Subcutaneous abdominal adipose tissue (tissue), 5 donors: ENCODE measurements at regions not wholly inside any gene's neighbourhood (a gene's known extent, or its start where the extent isn't known, plus 50 kb on each side); places are given as distances from the start of the nearest gene placed in this dataset.
A peak's percentile ranks its signal among the peaks of the same experiment; 100 is the strongest.

Experiments
- H3K27ac ChIP-seq: one replicate; pipeline ENCODE4 v1.7.0; 2013; ENCODE audit warnings: low read depth, mild to moderate bottlenecking, inconsistent platforms, low read length, moderate library complexity
- H3K27me3 ChIP-seq, 5 donors: one replicate each; pipeline ENCODE4 v1.7.0; 2013; ENCODE audit warnings: low read length in 5 of 5, inconsistent platforms in 1 of 5; ENCODE audit not compliant: control insufficient read depth in 5 of 5, insufficient read depth in 4 of 5
- H3K36me3 ChIP-seq, 5 donors: one replicate each; pipeline ENCODE4 v1.7.0; 2013; ENCODE audit warnings: low read length in 5 of 5; ENCODE audit not compliant: control insufficient read depth in 5 of 5, insufficient read depth in 5 of 5
- H3K4me1 ChIP-seq, 5 donors: one replicate each; pipeline ENCODE4 v1.7.0; 2013; ENCODE audit warnings: low read length in 5 of 5, mild to moderate bottlenecking in 3 of 5, moderate library complexity in 1 of 5; ENCODE audit not compliant: control insufficient read depth in 5 of 5, insufficient read depth in 5 of 5
- H3K4me3 ChIP-seq, 5 donors: one replicate each; pipeline ENCODE4 v1.7.0; 2013; ENCODE audit warnings: low read length in 5 of 5, low read depth in 1 of 5
- H3K9ac ChIP-seq, 5 donors: one replicate each; pipeline ENCODE4 v1.7.0; 2013; ENCODE audit warnings: low read length in 5 of 5, mild to moderate bottlenecking in 4 of 5, moderate library complexity in 3 of 5
- H3K9me3 ChIP-seq, 5 donors: one replicate each; pipeline ENCODE4 v1.7.0; 2013; ENCODE audit warnings: low read length in 5 of 5; ENCODE audit not compliant: control insufficient read depth in 5 of 5
- donor health status: healthy.
- donor health status: healthy.
- donor health status: healthy.
- donor health status: healthy.
- donor health status: healthy.

DNA sequence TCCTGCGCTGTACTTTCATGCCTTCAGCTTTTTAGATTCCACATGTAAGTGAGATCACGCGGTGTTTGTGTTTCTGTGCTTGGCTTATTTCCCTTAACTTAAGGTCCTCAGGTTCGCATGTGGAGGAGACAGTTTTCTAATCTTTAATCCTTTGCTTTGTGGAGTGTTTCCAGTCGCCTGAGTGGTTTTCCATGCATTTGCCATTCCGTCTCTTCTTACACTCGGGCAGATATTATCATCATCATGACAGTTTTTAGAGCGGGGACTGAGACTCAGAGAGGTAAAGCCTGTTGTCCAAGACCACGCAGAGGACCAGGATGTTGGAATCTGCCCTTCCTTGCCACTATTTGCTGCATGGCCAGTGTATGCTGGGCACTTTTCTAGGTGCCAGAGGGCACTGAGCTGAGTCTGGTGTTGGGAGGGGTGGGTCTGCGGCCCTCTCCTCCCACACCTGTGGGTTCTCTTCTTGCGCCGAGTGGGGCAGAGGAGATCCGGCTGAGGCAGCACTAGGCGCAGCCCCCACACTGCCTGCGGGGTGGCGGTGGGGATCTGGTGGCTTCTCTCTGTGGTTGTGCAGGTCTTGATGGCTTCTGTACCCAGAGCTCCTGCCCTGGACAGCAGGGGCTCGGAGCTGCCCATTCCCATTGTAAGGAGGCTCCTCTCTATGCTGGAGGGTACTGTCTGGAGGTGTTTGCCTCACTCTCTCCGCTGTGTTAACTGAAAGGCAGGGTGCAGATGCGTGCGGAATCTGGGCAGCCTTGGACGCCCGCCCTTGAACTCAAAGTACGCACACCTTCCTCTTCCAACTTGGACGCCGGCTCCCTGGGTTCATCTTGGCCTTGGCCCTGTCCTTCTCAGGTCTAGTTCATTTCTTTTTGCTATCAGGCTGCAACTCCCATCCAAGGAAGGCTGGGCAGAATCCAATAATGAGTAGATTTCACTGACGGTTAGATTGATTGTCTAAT, 156.0 kb upstream of the RGMA start:
- H3K9me3 ChIP-seq, result no peaks in the 10 kb centered on the region
- no peak overlapping the region for H3K9ac ChIP-seq
- no peaks in the 10 kb centered on the region for H3K36me3 ChIP-seq
- H3K4me3 ChIP-seq, result no peak overlapping the region
- no peak overlapping the region for H3K27ac ChIP-seq
- H3K4me1 ChIP-seq, result peaks cover 0 to 21% (median 11%) of the 10 kb centered on the region in 5 donors
- H3K27me3 ChIP-seq, result no peaks in the 10 kb centered on the region

- no peaks in the 10 kb centered on the region for H3K36me3 ChIP-seq
- H3K9ac ChIP-seq, result no peak overlapping the region
- no peak overlapping the region for H3K27ac ChIP-seq
- no peaks in the 10 kb centered on the region for H3K27me3 ChIP-seq
- H3K4me3 ChIP-seq, result no peak overlapping the region
- H3K4me1 ChIP-seq, result peaks cover 0 to 13% (median 11%) of the 10 kb centered on the region in 5 donors
- no peaks in the 10 kb centered on the region for H3K9me3 ChIP-seq
Observed at GRCh38 chr15:93243573-93243972, 154.6 kb upstream of the RGMA start.

DNA sequence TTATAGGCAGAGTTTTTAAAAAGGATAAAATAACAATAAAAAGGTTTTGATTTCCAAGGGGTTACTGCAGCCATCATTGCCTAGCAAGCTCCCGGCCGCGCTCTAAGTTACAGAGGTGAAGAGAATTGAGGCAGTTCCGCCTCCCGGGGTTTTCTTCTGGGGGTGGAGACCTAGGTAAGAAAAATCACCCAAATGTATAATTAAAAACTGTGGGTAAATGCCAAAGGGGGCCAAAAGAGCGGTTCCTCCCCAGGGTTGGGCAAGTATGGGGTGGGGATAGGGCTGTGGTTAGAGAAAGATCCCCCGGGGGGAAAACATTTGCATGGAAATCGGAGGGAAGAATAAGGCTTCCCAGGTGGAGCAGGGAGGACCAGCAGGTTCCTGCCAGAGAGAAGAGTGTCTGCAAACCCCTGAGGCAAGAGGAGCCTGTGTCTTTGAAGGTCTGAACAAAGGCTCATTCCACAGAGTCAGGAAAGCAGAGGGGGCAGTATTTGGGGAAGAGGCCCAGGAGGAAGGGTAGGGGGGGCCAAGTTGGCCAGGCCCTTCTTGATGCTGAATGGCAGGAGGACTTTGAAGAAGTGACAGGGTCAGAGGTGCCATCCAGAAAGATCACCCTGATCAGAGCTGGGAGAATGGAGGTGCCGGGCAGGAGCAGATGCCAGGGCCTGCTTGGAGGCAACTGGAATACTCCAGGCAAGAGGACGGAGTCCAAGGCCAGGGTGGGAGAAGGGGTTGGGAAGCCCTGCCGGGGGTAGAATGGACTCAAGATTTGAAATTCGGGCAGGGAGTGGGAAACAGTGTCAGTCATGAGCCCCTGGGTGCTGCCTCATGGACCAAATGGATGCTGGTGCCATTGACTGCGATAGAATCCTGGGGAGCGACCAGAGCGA, 152.9 kb upstream of the RGMA start:
- H3K4me3 ChIP-seq, result no peak overlapping the region
- H3K27me3 ChIP-seq, result no peaks in the 10 kb centered on the region
- H3K9ac ChIP-seq, result no peak overlapping the region
- H3K36me3 ChIP-seq, result no peaks in the 10 kb centered on the region
- H3K27ac ChIP-seq, result no peak overlapping the region
- H3K4me1 ChIP-seq, result peaks cover 0 to under 1% (median 0%) of the 10 kb centered on the region in 5 donors
- H3K9me3 ChIP-seq, result no peaks in the 10 kb centered on the region

- peaks cover 0 to 5% (median 0%) of the 10 kb centered on the region in 5 donors for H3K4me1 ChIP-seq
- no peak overlapping the region for H3K9ac ChIP-seq
- no peaks in the 10 kb centered on the region for H3K27me3 ChIP-seq
- H3K27ac ChIP-seq, result no peak overlapping the region
- no peaks in the 10 kb centered on the region for H3K9me3 ChIP-seq
- H3K36me3 ChIP-seq, result no peaks in the 10 kb centered on the region
- H3K4me3 ChIP-seq, result no peak overlapping the region
Observed at GRCh38 chr15:93239993-93240392, 151.0 kb upstream of the RGMA start.

DNA sequence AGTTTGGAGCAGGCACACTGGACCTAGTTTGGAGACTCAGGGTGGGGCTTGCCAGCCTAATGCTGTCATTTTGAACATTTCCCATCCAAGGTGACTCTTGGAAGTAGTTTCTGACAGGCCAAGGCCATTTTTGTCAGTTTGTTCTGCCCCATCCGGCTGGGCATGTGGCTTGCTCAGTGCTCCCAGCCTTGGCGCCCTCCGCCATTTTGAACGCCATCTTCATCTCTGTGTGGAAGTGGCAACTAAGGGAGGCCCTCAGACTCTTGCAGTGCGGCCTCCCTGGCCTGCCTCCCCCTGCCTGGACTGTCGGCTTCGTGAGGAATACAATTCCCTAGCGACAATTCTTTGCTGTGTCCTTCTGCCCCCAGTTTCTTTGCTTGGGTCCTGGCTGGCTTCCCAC, 150.6 kb upstream of the RGMA start:
- Histone ChIP-seq H3K4me1 (peaks cover 0 to 5% (median 0%) of the 10 kb centered on the region in 5 donors), H3K9me3 (no peaks in the 10 kb centered on the region)

GRCh38 chr15:93238641-93239040, 149.6 kb upstream of the RGMA start:
- Histone ChIP-seq H3K36me3 (no peaks in the 10 kb centered on the region), H3K4me3 (no peak overlapping the region), H3K9me3 (no peaks in the 10 kb centered on the region), H3K9ac (no peak overlapping the region), H3K4me1 (peaks cover 0 to 5% (median 0%) of the 10 kb centered on the region in 5 donors), H3K27me3 (no peaks in the 10 kb centered on the region), H3K27ac (no peak overlapping the region)

More for the DNA sequence above, 150.6 kb upstream of the RGMA start:
- Histone ChIP-seq H3K27me3 (no peaks in the 10 kb centered on the region), H3K27ac (no peak overlapping the region), H3K9ac (no peak overlapping the region), H3K4me3 (no peak overlapping the region), H3K36me3 (no peaks in the 10 kb centered on the region)

DNA sequence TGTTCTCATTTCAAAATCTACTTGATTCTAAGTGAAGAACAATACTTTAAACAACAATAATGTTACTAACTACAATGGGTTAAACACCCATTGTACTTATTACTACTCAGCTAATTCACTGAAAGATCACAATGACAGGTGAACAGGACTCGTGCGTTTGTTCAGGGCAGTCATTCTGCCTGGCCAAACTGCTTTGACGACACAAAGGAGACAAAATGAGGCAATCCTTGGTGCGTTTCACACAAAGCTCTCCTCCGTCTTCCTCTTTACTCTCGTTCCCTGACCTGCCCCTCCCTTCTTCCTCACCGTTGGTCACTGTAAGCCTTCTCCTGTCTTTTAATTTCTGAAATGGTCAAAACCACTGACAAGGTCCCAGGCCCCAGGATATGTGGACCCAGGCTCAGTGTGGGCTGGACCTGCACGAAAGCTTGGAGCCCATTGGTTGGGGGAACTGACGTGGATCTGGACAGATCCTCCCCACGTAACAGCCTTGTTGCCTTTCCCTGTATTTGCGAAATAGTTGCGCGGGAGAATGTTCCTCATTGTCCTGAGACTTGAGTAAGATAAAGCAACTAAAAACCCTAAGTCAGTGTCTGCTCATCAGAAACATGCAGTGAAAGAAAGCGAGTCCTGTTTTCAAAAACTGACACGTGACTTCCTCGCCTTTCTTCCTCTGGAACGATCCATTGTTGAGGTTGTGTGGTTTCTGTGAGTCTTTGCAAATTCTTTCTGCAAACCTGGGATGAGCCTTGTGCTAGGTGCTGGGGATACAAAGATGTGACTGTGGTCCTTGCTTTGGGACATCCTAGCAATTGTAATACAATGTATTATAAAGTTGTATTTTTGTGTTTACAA, 147.1 kb upstream of the RGMA start:
- Histone ChIP-seq H3K4me1 (peaks cover 0 to 8% (median 2%) of the 10 kb centered on the region in 5 donors), H3K27me3 (no peaks in the 10 kb centered on the region), H3K9me3 (no peaks in the 10 kb centered on the region), H3K4me3 (peak overlapping the region in 2 of 5 donors; percentile 2 to 44), H3K36me3 (no peaks in the 10 kb centered on the region), H3K27ac (no peak overlapping the region), H3K9ac (peak overlapping the region in 1 of 5 donors; percentile 51)

DNA sequence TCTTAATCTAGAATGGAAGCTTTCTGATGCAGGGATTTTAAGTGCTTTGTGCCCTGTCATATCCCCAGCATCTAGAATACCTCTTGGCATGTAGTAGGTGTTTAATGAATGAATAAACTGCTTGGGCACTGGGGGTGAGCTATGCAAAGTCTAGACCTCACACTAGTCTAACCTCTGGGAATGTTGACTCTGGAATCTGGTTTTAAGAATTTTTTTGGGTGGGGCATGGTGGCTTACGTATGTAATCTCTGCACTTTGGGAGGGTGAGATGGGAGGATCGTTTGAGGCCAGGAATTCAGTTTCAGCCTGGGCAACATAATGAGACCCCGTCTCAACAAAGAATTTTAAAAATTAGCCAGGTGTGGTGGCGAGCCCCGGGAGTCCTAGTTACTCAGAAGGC, 146.3 kb upstream of the RGMA start:
- Histone ChIP-seq H3K9ac (no peak overlapping the region), H3K4me1 (peaks cover 0 to 10% (median 8%) of the 10 kb centered on the region in 5 donors), H3K27me3 (no peaks in the 10 kb centered on the region), H3K9me3 (no peaks in the 10 kb centered on the region), H3K4me3 (no peak overlapping the region), H3K27ac (no peak overlapping the region), H3K36me3 (no peaks in the 10 kb centered on the region)

GRCh38 chr15:93233710-93234109, 144.7 kb upstream of the RGMA start:
- Histone ChIP-seq H3K27ac (no peak overlapping the region), H3K4me1 (peaks cover 0 to 10% (median 8%) of the 10 kb centered on the region in 5 donors), H3K27me3 (no peaks in the 10 kb centered on the region), H3K9me3 (peaks cover 0 to 3% (median 0%) of the 10 kb centered on the region in 5 donors), H3K9ac (no peak overlapping the region), H3K4me3 (no peak overlapping the region), H3K36me3 (no peaks in the 10 kb centered on the region)
